GM21529 (cell line): ENCODE measurements at regions not wholly inside any gene's neighbourhood (a gene's known extent, or its start where the extent isn't known, plus 50 kb on each side); places are given as distances from the start of the nearest gene placed in this dataset.
A peak's percentile ranks its signal among the peaks of the same experiment; 100 is the strongest.

ENCODE experiments used
- ATAC-seq: cut with Tn5 transposase; IDR thresholded peaks from one replicate; pipeline ENCODE4 v1.9.1; 2021; ENCODE audit not compliant: unreplicated experiment

- ATAC-seq: no peak
Measured at GRCh38 chr6:80667006-80667405, 560.5 kb downstream of the BCKDHB start.

- no peak for ATAC-seq
Measured at GRCh38 chr6:80658926-80659325, 552.5 kb downstream of the BCKDHB start.

GRCh38 chr6:80647156-80647555, 540.7 kb downstream of the BCKDHB start:
- no peak for ATAC-seq

- no peak for ATAC-seq
Measured at GRCh38 chr6:80643881-80644280, 537.4 kb downstream of the BCKDHB start.

GRCh38 chr6:80642452-80642851, 536.0 kb downstream of the BCKDHB start:
- no peak for ATAC-seq

GRCh38 chr6:80641591-80641990, 535.1 kb downstream of the BCKDHB start:
- no peak for ATAC-seq

GRCh38 chr6:80640176-80640575, 533.7 kb downstream of the BCKDHB start:
- ATAC-seq: no peak

- ATAC-seq: no peak
Measured at GRCh38 chr6:80639181-80639629, 532.7 kb downstream of the BCKDHB start.

GRCh38 chr6:80638213-80639055, 532.0 kb downstream of the BCKDHB start:
- peak; percentile 79 for ATAC-seq

GRCh38 chr6:80637312-80637711, 530.8 kb downstream of the BCKDHB start:
- no peak for ATAC-seq

GRCh38 chr6:80636689-80637088, 530.2 kb downstream of the BCKDHB start:
- ATAC-seq: no peak

- no peak for ATAC-seq
Measured at GRCh38 chr6:80633412-80633811, 526.9 kb downstream of the BCKDHB start.

GRCh38 chr6:80625405-80625804, 518.9 kb downstream of the BCKDHB start:
- no peak for ATAC-seq

GRCh38 chr6:80623066-80623815, 516.8 kb downstream of the BCKDHB start:
- ATAC-seq: no peak

GRCh38 chr6:80622641-80623040, 516.2 kb downstream of the BCKDHB start:
- ATAC-seq: no peak

GRCh38 chr6:80618953-80619352, 512.5 kb downstream of the BCKDHB start:
- no peak for ATAC-seq

GRCh38 chr6:80610846-80611245, 504.4 kb downstream of the BCKDHB start:
- no peak for ATAC-seq

GRCh38 chr6:80608881-80609280, 502.4 kb downstream of the BCKDHB start:
- no peak for ATAC-seq

- no peak for ATAC-seq
Measured at GRCh38 chr6:80607811-80608391, 501.4 kb downstream of the BCKDHB start.

GRCh38 chr6:80605165-80605989, 498.9 kb downstream of the BCKDHB start:
- peak; percentile 75 for ATAC-seq

- ATAC-seq: no peak
Measured at GRCh38 chr6:80603679-80604078, 497.2 kb downstream of the BCKDHB start.
